ENCODE measurements at regions not wholly inside any gene's neighbourhood (a gene's known extent, or its start where the extent isn't known, plus 50 kb on each side); places are given as distances from the start of the nearest gene placed in this dataset.

GRCh38 chr6:156311291-156311690, 465.9 kb upstream of the ARID1B start:
- intact Hi-C loops (cut with DNase I; ENCODE audit: low total_unique reads) = no loop called here
- in situ Hi-C loops (cut with MboI; ENCODE audit: low pct_ligation_motif_present in 1 of 4, low pct_unique_long_range_greater_than_20kb in 1 of 4, low sequenced_read_pairs in 3 of 4) = no loop called here
- H3K9me3 ChIP-seq = no peaks in the 10 kb centered on the region
- H3K36me3 ChIP-seq = no peaks in the 10 kb centered on the region
- no peak overlapping the region for H3K27ac ChIP-seq
- no peaks in the 10 kb centered on the region for H3K27me3 ChIP-seq
- H3K4me3 ChIP-seq = no peak overlapping the region
- no peak for TF ChIP-seq CTCF (IDR thresholded peaks at IDR 0.05)
- no peak for TF ChIP-seq EP300 (IDR thresholded peaks at IDR 0.05; ENCODE audit: low read depth)
- TF ChIP-seq POLR2A (IDR thresholded peaks at IDR 0.05) = no peak
- TF ChIP-seq POLR2AphosphoS5 (IDR thresholded peaks at IDR 0.05) = no peak
- H3K4me1 ChIP-seq = no peaks in the 10 kb centered on the region
- DNase-seq = no peak

GRCh38 chr6:156310701-156311100, 466.5 kb upstream of the ARID1B start:
- in situ Hi-C loops (cut with MboI; ENCODE audit: low pct_ligation_motif_present in 1 of 4, low pct_unique_long_range_greater_than_20kb in 1 of 4, low sequenced_read_pairs in 3 of 4) (no loop called here), intact Hi-C loops (cut with DNase I; ENCODE audit: low total_unique reads) (no loop called here)
- Histone ChIP-seq H3K27me3 (no peaks in the 10 kb centered on the region), H3K9me3 (no peaks in the 10 kb centered on the region), H3K4me3 (no peak overlapping the region), H3K4me1 (no peaks in the 10 kb centered on the region), H3K36me3 (no peaks in the 10 kb centered on the region), H3K27ac (no peak overlapping the region)
- 75 to 77% methylated on average over 6 of the region's 6 CpGs for WGBS, 2 donors (ENCODE audit: low coverage in 1 of 2)
- no peak for DNase-seq
- TF ChIP-seq CTCF (IDR thresholded peaks at IDR 0.05) (no peak), EP300 (IDR thresholded peaks at IDR 0.05; ENCODE audit: low read depth) (no peak), POLR2A (IDR thresholded peaks at IDR 0.05) (no peak), POLR2AphosphoS5 (IDR thresholded peaks at IDR 0.05) (no peak)

GRCh38 chr6:156309017-156309416, 468.2 kb upstream of the ARID1B start:
- no peaks in the 10 kb centered on the region for H3K9me3 ChIP-seq
- no peaks in the 10 kb centered on the region for H3K27me3 ChIP-seq
- H3K36me3 ChIP-seq = no peaks in the 10 kb centered on the region
- WGBS, 2 donors (ENCODE audit: low coverage in 1 of 2) = 87 to 100% methylated on average over 3 to 7 of the region's 7 CpGs
- no peaks in the 10 kb centered on the region for H3K4me1 ChIP-seq
- intact Hi-C loops (cut with DNase I; ENCODE audit: low total_unique reads) (no loop called here), in situ Hi-C loops (cut with MboI; ENCODE audit: low pct_ligation_motif_present in 1 of 4, low pct_unique_long_range_greater_than_20kb in 1 of 4, low sequenced_read_pairs in 3 of 4) (no loop called here)
- no peak overlapping the region for H3K4me3 ChIP-seq
- no peak for DNase-seq
- TF ChIP-seq POLR2AphosphoS5 (IDR thresholded peaks at IDR 0.05) (no peak), CTCF (IDR thresholded peaks at IDR 0.05) (no peak), EP300 (IDR thresholded peaks at IDR 0.05; ENCODE audit: low read depth) (no peak), POLR2A (IDR thresholded peaks at IDR 0.05) (no peak)
- no peak overlapping the region for H3K27ac ChIP-seq

GRCh38 chr6:156308604-156309003, 468.6 kb upstream of the ARID1B start:
- WGBS, 2 donors (ENCODE audit: low coverage in 1 of 2) = 64 to 90% methylated on average over 3 of the region's 3 CpGs
- H3K4me3 ChIP-seq = no peak overlapping the region
- no peak for DNase-seq
- no peaks in the 10 kb centered on the region for H3K4me1 ChIP-seq
- H3K36me3 ChIP-seq = no peaks in the 10 kb centered on the region
- intact Hi-C loops (cut with DNase I; ENCODE audit: low total_unique reads) (no loop called here), in situ Hi-C loops (cut with MboI; ENCODE audit: low pct_ligation_motif_present in 1 of 4, low pct_unique_long_range_greater_than_20kb in 1 of 4, low sequenced_read_pairs in 3 of 4) (no loop called here)
- H3K9me3 ChIP-seq = no peaks in the 10 kb centered on the region
- no peak overlapping the region for H3K27ac ChIP-seq
- no peaks in the 10 kb centered on the region for H3K27me3 ChIP-seq
- TF ChIP-seq POLR2AphosphoS5 (IDR thresholded peaks at IDR 0.05) = no peak
- TF ChIP-seq EP300 (IDR thresholded peaks at IDR 0.05; ENCODE audit: low read depth) = no peak
- TF ChIP-seq POLR2A (IDR thresholded peaks at IDR 0.05) = no peak
- TF ChIP-seq CTCF (IDR thresholded peaks at IDR 0.05) = no peak
